Activated T-helper 1 cell treated with anti-CD3 and anti-CD28 coated beads, Interleukin-12 subunit alpha, Interleukin-12 subunit beta, Interleukin-2, Interleukin-4 antibody, amounts not matched to agents 30 ng/mL and 10 ng/mL and 1 ng/mL, durations not matched to agents 14 hours and 24 hours and 36 hours (primary cell): ENCODE measurements at regions not wholly inside any gene's neighbourhood (a gene's known extent, or its start where the extent isn't known, plus 50 kb on each side); places are given as distances from the start of the nearest gene placed in this dataset.

Experiments used
- DNase-seq: peaks from one replicate; pipeline ENCODE4 v3.0.0; 2021; ENCODE audit warnings: low spot score
- H3K27ac Mint-ChIP-seq: one replicate; pipeline ENCODE4 v1.8.0; 2021; ENCODE audit warnings: mild to moderate bottlenecking, mixed read lengths
- H3K27me3 Mint-ChIP-seq: one replicate; pipeline ENCODE4 v1.8.0; 2022; ENCODE audit warnings: mild to moderate bottlenecking, moderate library complexity, mixed read lengths; ENCODE audit not compliant: insufficient read depth
- H3K36me3 Mint-ChIP-seq: one replicate; pipeline ENCODE4 v1.8.0; 2021; ENCODE audit warnings: low read depth, mixed read lengths
- H3K4me1 Mint-ChIP-seq: one replicate; pipeline ENCODE4 v1.8.0; 2021; ENCODE audit warnings: low read depth, mixed read lengths
- H3K4me3 Mint-ChIP-seq: one replicate; pipeline ENCODE4 v1.8.0; 2021; ENCODE audit warnings: mild to moderate bottlenecking, moderate library complexity, mixed read lengths
- H3K9me3 Mint-ChIP-seq: one replicate; pipeline ENCODE4 v1.8.0; 2021; ENCODE audit warnings: mixed read lengths
- intact Hi-C: fragments of 100-400 bp; cut with micrococcal nuclease; formaldehyde crosslinking; loops from one replicate; pipeline ENCODE4 v1.15.1; 2024

DNA sequence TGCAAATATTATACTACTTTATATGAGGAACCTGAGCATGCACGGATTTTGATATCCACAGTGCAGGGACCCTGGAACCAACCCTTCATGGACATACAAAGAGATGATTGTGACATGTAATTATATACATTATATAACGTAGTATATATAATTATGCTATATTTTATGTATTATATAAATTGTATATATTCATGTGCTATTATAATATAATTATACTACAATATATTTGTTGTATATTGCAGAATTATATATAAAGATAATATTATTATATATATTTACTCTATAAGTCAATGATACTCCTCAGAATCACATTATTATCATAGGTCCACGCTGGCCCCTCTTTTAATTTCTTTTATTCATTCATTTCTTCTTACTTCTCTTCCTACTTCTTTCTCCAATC, 70.9 kb downstream of the TNFSF18 start:
- no peak for DNase-seq
- Mint-ChIP-seq H3K27me3 (peaks cover 5% of the 10 kb centered on the region), H3K4me1 (no peaks in the 10 kb centered on the region), H3K4me3 (no peak overlapping the region), H3K27ac (no peak overlapping the region), H3K9me3 (no peaks in the 10 kb centered on the region), H3K36me3 (no peaks in the 10 kb centered on the region)
- intact Hi-C loops = no loop called here

DNA sequence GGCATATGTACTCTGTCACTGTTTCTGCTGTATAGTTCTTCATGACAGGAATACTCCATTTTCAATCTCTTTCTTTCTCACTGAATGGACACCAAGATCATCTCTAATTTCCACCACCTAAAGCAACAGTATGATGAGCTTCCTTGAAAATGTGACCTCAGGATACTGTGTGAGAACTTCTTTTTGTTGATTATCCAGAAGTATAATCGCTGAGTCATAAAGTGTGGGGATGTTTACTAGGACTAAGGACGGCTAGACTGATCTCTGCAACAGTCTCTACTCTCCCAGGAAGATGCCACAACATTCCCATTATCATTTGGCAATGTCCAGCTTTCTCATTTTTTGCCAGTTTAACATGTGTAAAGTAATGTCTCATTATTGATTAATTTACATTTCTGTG, 70.3 kb downstream of the TNFSF18 start:
- H3K36me3 Mint-ChIP-seq = no peaks in the 10 kb centered on the region
- no peak overlapping the region for H3K4me3 Mint-ChIP-seq
- intact Hi-C loops = no loop called here
- H3K9me3 Mint-ChIP-seq = no peaks in the 10 kb centered on the region
- no peak overlapping the region for H3K27ac Mint-ChIP-seq
- peaks cover 5% of the 10 kb centered on the region for H3K27me3 Mint-ChIP-seq
- DNase-seq = no peak
- no peaks in the 10 kb centered on the region for H3K4me1 Mint-ChIP-seq

DNA sequence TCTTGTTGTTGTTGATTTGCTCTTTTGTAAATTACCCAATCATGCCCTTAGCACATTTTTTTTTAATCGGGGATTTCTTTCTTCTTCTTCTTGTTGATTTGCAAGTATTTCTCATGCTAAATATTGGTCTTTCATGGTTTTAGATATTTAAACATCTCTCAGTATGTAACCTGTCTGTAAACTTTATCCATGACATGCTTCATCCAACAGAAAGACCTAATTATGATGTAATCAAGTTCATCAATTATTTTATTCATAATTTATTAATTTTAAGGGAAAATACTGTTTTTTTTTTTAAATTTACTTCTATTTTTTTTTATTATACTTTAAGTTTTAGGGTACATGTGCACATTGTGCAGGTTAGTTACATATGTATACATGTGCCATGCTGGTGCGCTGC, 69.8 kb downstream of the TNFSF18 start:
- Mint-ChIP-seq H3K9me3 (no peaks in the 10 kb centered on the region), H3K36me3 (no peaks in the 10 kb centered on the region), H3K27ac (no peak overlapping the region), H3K27me3 (peaks cover 5% of the 10 kb centered on the region), H3K4me3 (no peak overlapping the region), H3K4me1 (no peaks in the 10 kb centered on the region)
- no peak for DNase-seq
- intact Hi-C loops = no loop called here
